HG03039 (cell line): ENCODE measurements at regions not wholly inside any gene's neighbourhood (a gene's known extent, or its start where the extent isn't known, plus 50 kb on each side); places are given as distances from the start of the nearest gene placed in this dataset.

Source experiments
- ATAC-seq: cut with Tn5 transposase; IDR thresholded peaks from one replicate; pipeline ENCODE4 v1.9.1; 2021; ENCODE audit warnings: mild to moderate bottlenecking, moderate library complexity; ENCODE audit not compliant: unreplicated experiment

DNA sequence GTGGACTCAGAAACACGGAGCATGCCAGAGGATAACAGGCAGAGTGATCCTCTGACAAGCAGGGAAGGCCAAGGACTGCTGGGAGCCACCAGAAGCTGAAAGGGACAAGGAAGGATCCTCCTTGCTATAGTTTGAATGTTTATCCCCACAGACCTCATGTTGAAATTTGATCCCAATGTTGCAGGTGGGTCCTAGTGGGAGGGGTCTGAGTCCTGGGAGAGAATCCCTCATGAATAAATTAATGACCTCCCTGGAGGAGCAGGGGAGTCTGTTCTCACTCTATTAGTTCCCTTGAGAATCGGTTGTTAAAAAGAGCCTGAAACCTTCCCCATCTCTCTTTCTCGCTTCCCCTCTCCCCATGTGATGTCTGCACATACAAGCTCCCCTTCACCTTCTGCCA is 124.4 kb downstream of the FBXO15 start:
- no peak for ATAC-seq

DNA sequence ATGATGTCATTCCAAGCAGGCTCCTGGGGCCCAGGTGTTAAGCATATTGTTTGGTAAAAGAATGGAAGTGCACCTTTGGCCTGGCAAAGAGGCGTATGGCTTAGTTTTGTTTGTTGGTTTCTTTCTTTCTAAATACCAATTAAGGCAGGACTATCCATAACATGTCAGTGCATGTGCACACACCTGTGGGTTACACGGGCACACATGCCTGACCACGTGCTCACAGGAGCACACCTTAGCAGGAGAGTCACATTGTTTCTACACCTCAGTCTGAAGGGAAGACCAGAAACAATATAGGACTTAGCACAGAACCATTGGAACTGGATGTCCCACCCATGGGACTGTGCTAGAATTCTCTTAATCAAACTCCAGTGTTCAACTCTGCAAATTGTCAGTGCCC is 127.8 kb downstream of the FBXO15 start:
- no peak for ATAC-seq

DNA sequence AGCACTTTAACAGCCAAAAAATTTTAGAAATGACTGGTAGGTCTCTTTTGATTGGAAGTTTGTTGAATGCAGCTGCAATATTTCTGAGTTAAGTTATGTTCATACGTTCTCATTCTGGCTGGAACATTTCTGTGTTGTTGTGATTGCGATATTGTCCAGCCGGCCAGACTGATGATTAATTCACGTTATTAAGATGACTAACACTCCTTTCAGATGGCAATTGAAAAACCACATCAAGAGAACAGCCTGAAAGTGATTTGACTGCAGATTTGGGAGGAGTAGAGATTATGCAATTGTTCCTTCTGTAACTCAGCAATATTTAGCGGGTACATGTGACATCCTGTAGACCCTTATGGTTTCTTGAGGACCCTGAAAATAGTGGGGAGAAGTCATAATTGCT is 133.7 kb downstream of the FBXO15 start:
- no peak for ATAC-seq

DNA sequence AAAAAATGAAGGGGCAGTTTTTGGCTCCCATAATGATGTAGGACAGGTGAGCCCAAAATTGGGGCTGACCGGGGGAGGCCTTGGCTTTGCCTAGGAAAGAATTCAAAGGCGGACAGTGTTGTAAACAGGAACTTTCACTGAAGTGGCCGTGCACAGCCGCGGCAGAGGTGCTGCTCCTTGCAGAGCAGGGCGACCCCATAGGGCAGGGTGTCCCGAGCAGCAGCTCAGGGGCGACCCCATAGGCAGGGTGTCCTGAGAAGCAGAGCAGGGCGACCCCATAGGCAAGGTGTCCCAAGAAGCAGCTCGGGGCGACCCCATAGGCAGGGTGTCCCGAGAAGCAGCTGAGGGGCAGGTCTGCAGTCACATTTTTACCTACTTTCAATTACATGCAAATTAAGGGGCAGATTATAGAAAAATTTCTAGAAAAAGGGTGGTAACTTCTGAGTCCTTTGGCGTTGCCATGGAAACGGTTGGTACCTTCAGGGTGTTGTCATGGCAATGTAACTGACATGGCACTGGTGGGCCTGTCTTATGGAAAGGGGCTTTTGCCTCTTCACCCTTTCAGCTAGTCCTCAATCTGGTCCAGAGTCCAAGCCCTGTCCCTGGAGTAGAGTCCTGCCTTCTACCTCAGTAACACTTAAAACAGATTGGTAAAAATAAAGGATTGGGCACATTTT is 134.5 kb downstream of the FBXO15 start:
- no peak for ATAC-seq

DNA sequence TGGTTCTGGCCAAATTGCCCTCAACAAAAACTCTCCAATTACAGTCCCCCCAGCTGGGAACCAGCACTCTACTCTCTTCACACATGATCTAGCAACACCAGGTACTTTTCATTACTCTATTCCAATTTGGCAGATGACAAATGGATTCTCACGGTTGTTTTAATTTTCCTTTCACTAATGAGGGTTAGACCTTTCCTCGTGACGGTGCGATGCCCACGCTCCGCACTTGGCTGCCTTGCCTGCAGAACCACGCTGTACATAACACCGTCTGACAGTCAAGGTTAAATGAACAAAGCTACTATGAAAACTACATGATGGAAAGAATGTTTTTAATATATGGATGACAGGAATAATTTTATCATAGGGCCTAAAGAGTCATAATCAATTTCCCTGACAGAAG is 141.5 kb downstream of the FBXO15 start:
- ATAC-seq, result no peak

DNA sequence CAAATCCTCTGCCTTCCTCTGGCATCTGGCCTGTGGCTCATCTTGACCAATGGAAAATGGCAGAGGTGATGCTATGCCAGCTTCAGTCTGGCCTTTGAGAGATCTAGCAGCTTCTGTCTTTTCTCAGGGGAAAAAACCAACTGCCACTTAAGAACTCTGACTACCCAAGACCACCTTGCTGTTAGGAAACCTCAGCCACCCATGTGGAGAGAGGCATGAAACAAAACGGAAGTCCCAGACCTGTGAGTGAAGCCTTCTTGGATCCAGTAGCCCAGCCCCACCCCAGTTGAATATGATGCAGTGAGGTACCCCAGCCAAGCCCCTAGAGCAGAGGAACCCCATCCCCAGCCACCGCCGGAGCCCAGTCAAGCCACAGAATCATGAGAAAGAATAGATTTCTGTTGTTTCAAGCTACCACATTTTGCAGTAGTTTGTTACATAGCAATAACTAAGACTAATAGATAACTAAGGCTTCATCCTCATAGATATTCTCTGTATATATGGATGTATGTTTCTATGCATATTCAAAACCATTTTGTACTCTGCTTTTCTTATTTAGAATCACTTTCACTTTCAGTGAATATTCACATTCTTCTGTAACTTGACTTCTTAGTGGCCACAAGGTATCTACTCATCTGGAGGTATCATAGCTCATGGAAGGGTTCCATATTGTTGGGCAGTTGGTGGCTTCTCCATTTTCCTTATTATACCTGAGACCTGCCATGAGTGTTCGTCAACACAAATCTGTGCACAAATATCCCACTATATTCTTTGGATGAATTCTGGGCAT is 142.1 kb downstream of the FBXO15 start:
- no peak for ATAC-seq

DNA sequence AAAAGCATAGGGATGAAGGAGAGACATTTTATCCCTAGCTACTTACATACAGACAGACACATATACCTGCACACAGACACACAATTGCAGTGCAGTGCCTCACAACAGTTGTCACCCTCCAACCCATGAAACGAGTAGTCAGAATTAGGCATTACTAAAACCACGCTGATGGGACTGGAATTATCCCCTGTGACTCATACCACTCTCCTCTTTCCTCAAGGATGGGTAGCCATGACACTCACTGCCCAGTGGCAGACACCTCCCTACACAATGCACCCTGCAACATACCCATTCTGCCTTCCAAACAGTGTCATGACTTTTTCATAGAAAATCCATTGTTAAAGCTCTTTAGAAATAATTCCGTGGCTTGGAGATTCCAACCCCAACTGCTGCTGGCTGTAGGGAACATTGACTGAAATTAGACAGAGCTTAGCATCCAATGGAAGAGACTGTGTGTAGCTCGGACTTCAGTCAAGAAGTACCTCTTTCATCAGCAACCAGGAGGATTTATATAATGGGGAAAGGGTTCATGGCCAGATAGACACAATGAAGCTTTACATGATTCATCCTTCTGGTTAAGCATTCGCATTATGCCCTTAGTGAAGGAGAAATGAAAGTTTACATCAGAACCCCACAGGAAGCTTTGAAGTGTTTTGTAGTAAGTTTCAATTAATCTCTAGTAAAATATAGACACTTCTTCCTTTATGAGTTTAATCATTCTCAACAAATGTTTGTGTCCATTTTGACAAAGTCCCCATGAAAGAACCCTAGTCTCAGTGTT is 155.2 kb downstream of the FBXO15 start:
- no peak for ATAC-seq

DNA sequence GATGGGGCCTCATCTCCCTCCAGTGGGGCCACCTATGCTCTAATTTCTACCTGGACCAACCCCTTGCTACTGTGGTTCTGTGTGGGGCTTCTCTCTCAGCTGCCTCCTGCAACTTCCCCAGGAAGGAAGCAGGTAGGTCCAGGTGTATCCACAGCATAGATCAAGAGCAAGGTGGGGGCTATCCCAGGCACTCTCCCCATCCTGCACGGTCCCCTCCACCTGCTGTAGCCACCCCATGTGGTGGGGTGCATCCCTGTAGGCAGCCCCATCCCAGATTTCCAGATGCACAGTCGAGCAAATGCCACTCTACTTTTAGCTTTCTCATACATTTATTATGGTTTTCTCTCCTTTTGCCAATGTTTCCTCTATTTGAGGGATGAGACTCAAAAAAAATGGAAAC is 156.1 kb downstream of the FBXO15 start:
- no peak for ATAC-seq

DNA sequence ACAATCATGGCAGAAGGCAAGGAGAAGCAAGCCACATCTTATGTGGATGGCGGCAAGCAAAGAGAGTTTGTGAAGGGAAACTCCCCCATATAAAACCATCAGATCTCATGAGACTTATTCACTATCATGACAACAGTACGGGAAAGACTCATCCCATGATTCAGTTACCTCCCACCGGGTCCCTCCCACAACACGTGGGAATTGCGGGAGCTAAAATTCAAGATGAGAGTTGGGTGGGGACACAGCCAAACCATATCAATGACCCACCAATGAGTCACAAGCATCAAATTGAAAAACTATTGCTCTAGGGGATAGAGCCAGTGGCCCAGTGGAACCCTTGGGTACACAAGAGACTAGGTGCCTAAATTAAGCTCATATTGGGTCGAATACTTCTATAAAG is 157.4 kb downstream of the FBXO15 start:
- ATAC-seq, result no peak

DNA sequence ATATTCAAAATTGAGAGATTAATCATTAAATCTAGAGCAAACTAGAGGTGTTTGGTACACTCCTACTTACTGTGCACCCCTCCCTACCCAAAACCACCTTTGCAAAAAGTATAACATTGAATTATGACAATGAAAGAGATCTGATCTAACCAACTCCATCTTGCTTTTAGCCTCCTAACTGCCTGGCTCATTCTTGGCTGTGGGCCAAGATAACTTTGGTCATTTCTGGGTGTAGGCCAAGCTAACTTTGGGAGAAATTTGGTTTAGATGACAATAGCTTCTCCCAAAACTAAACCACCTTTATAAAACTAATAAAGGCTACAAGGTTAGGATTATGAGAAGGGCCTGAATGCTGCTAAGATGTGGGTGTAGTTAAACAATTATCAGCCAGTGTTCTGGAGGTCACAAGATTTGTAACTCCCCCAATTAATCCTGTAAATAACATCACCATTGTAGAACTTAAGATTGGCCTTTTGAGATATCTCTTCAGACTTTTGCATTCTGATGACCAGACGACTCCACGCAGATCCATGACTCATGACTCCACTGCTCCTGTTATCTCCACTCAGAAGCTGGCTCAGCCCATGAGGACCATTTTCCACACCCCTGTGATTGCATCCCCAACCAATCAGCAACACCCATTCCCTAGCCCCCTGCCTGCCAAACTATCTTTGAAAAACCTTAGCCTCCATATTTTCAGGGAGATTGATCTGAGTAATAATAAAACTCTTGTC is 160.2 kb downstream of the FBXO15 start:
- no peak for ATAC-seq

DNA sequence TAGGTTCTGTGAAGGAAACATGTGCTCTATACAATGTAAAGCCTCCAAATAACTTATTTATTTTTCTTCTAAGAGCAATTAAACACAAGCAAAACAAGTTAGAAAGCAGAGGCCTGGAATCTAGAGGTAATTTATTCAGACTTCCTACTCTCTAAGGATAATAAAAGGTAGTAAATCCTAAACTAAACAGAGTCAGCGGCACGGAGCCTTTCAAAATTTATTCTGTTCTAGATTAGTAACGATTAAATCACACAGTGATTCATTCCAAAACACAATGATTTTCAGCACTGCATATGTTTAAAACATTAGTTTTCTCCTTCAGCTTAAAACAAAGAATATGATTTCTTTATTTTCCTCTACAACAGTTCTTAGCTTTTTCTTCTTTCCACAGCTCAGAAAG is 160.9 kb downstream of the FBXO15 start:
- ATAC-seq, result no peak

DNA sequence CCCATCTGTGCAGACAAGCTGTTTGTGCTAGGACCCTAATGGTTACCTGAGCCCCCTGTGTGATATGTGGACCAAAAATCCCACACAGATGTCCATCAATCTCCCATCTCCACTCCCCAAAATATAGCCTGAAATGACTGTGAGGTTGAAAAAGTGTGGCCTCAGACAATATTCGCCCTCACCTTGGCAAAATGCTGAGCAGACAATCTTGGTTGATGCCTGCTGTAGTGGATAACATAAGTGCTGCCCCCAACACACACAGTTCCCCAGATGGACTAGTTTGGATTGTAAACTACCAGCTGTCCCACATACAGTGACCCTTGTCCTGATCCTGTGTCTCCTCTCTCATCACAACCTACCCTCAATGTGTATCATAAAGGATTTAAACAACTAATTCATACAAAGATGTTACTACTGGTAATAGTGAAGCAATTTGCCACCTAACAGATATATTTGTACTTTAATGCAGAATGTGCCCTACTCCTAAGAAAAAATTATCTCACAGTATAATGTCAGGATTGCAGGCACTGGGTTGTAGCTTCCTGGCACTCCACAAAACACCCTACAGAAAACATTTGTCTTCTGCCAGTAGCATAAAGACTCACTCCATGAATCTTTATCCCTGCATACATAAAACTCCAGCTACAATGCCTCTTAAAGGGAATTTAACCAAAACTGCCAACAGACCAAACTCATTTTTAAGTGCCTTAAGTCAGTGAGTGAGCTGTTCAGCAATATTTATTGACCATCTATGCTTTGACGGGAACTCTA is 161.6 kb downstream of the FBXO15 start:
- ATAC-seq, result no peak

DNA sequence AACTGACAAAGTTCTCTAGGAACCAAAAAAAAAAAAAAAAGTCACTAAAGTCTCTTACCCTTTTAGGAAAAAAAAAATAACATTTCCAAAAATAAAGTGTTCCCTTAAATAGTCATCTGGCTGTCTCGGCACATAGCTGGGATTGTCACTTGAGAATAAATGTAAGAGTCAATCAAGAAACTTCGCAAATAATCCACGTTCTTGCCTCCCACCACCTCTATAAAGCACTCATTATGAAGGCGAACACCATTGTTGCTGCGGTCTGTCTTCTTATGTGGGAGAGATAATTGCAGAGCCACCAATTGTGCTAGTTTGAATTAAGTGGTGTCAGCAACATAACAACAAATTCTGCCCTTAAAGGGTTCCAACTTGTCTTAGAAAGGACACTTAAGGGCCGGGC is 163.7 kb downstream of the FBXO15 start:
- ATAC-seq, result no peak

DNA sequence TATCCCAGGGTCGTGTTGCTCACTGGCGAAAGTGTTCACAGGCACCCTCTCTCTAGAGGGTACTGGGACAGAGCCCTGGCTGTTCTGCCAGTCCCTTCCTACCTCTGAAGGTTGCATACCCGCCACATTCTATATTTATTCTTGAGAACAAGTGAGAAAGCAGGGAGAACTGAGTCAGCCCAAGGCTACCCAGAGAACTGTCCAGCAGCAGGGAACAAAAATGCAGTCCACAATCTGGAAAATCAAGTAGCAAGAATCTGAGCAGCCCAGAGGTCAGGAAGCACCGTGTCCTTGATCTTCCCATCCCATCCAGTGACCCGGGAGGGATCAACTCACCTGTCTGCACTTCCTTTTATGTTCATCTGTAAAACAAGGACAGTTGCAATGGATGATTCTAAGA is 164.1 kb downstream of the FBXO15 start:
- no peak for ATAC-seq

DNA sequence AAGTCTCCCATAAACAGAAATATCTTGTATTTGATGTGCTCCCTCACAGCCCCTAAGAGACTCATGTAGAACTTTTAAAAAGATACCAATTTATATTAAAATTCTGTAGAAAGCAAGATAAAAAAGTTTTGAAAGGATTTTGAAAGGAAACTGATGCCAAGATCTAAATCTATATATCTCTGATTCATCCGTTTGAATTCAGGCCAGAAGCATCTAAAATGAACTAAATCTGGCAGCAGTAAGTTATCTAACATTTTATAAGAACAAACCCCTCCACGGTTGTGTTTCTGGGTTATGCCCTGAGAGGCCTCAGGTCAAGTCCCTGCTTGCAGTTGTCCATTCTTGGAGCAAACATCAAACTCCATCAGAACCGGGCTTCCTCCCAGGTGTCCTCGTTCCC is 165.8 kb downstream of the FBXO15 start:
- no peak for ATAC-seq

DNA sequence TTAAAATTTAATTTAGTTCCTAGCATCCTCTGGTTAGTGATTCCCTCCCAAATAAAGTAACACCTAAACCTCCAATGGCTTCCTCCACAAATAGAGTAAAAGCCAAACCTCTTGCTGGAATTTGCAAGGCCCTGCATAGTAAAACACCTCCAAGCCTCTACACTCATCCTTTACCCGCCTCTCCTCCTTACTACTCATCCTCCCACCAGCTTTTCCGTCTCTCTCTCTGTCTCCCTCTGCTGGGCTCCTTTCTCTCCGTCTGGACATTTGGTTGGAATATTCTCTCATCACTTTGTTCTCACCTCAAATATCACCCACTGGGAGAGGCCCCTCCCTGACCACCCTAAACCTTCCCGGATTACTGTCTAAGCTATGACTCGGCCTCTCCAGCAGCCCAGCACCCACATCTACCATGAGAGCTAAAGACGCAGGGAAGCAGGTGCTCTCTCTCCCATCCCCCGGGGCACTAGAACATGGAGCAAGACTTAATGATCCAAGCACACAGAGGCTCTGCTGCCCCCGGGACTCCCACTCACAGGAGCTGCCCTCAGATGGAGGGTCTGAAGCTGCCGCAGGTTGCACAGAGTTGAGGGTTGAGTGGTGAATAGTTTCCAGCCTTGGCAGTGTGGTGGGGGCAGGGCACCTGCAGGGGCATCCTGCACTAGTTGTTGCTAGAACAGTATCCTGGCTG is 167.2 kb downstream of the FBXO15 start:
- ATAC-seq, result no peak

DNA sequence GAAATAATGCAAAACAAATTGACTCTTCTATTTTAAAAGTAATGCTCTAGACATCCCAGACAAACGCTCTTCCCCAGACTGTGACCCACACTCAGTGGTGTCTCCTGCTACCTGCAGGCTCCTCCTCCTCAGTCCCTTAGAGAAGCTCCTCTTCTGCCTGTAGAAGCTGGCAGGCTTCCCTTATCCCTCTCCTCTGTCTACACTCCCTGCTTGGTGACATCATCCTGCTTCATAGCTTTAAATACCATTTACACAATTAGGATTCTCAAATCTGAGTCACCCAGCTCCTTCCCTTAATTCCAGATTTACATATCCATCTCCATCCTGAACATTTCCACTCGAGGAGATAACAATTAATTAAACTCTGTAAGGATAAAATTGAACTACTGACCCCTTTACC is 167.9 kb downstream of the FBXO15 start:
- ATAC-seq, result no peak

DNA sequence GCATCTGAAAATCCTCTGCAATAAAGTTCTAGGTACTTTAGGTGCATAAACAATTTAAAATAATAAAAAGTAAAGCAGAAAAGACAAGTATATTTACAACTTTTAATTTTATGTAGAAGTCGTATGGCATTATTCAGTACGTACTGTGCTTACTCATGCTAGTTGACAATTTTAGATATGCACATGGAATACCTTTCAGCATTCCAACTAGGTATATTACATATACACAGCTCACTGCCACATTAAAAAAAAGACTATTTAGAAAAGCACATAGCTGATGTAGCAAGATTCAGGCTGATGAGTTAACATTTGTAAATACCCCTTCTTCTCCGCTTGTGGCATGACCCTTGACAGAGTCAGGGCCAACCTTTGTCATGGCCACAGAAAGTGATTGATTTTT is 171.2 kb downstream of the FBXO15 start:
- ATAC-seq, result no peak

DNA sequence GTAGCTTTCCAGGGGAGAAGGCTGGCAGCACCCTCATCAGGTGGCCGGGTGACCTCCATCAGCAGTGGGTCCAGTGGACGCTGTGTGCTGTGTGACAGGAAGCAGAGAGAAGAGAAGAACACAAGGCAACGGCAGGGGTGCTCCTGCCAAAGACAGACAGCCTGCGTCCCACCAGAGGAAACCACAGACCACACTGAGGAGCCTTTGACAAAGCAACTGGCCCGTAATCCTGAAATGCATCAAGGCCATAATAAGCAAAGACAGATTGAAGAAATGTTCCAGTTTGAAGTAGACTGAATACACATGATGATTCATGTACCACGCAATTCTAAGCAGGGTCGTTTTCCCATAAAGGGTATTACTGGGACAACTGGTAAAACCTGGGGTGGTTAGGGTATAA is 172.4 kb downstream of the FBXO15 start:
- no peak for ATAC-seq

DNA sequence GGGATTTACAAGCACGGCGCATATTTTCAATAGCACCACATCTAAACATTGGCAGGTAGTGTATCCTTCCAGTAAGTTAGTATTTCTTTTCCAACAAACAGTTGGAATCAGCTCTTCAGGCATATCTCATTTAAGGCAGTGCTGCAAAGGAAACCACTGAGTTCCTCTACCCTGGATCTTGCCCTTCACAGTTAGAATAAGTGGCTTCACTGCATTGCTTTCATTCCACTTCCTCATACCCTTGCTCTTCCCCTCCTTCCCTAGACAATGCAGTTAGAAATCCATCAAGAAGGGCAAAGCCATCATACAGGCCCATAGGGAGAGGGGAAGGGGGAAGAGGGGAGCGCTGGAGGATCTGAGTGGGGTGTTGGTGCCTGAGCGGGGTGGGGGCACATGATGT is 173.7 kb downstream of the FBXO15 start:
- no peak for ATAC-seq
